Lower leg skin (tissue), 3 donors: ENCODE measurements at regions not wholly inside any gene's neighbourhood (a gene's known extent, or its start where the extent isn't known, plus 50 kb on each side); places are given as distances from the start of the nearest gene placed in this dataset.

Experiments used
- CTCF ChIP-seq, 3 donors: fragments of 450-650 bp; IDR thresholded peaks; one replicate each; pipeline ENCODE4 v1.5.1; 2016; ENCODE audit warnings: antibody characterized with exemption in 3 of 3, mild to moderate bottlenecking in 3 of 3, moderate library complexity in 2 of 3
- POLR2A ChIP-seq, 2 donors: fragments of 450-650 bp; IDR thresholded peaks; one replicate each; pipeline ENCODE4 v1.6.1; 2016 to 2017; ENCODE audit warnings: antibody characterized with exemption in 2 of 2, mild to moderate bottlenecking in 1 of 2, moderate library complexity in 1 of 2

- TF ChIP-seq CTCF (IDR thresholded peaks at IDR 0.05) = no peak
- no peak for TF ChIP-seq POLR2A (IDR thresholded peaks at IDR 0.05)
These were observed 209.5 kb upstream of the PACRGL start for GRCh38 chr4:20490734-20491133.
